Activated T-cell treated with anti-CD3 and anti-CD28 coated beads, Interleukin-2, amount 50 U/mL, for 24 hours (primary cell): ENCODE measurements at regions not wholly inside any gene's neighbourhood (a gene's known extent, or its start where the extent isn't known, plus 50 kb on each side); places are given as distances from the start of the nearest gene placed in this dataset.
"Not testable (repeated sequence)": the region's sequence is repeated elsewhere in the genome, so short reads cannot be mapped to it uniquely, and the experiment has no call there.

Source experiments
- DNase-seq: peaks from one replicate; pipeline ENCODE4 v3.0.0-alpha.2; 2020
- H3K27ac Mint-ChIP-seq: 2 replicates; pipeline ENCODE4 v1.8.0; 2020; ENCODE audit warnings: mild to moderate bottlenecking, mixed read lengths
- H3K27me3 Mint-ChIP-seq: 2 replicates; pipeline ENCODE4 v1.8.0; 2020; ENCODE audit warnings: mixed read lengths
- H3K36me3 Mint-ChIP-seq: 2 replicates; pipeline ENCODE4 v1.8.0; 2020; ENCODE audit warnings: low read depth, mixed read lengths
- H3K4me1 Mint-ChIP-seq: 2 replicates; pipeline ENCODE4 v1.8.0; 2020; ENCODE audit warnings: low read depth, mixed read lengths
- H3K4me3 Mint-ChIP-seq: 2 replicates; pipeline ENCODE4 v1.8.0; 2020; ENCODE audit warnings: mild to moderate bottlenecking, moderate library complexity, mixed read lengths
- H3K9me3 Mint-ChIP-seq: 2 replicates; pipeline ENCODE4 v1.8.0; 2020; ENCODE audit warnings: mixed read lengths

DNA sequence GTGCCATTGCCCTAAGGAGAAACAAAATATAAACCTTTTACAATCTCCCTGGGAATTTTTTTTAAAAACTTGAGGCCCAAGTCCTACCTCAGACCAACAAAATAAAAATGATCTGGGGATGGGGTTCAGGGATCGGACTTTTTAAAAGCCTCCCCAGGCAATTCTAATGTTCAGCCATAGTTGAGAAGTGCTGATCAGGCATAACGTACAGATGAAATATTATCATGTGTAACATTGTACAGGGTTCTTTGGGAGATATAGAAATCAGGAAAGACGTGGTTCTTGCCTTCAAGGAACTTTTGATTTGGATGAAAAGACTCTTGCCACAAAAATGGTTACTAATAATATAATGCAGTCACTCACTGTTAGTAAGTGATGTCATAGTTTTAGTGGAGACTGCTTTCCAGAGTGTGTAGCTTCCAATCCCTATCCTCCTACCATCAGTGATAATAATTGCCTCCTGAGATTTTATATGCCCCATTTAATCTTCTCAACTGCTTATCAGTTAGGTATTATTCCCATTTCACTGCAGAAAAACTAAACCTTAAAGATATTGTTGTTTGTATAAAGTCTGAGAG is 135.6 kb downstream of the BRMS1L start:
- no peaks in the 10 kb centered on the region for H3K4me1 Mint-ChIP-seq
- DNase-seq, result no peak
- no peaks in the 10 kb centered on the region for H3K36me3 Mint-ChIP-seq
- H3K27me3 Mint-ChIP-seq, result no peaks in the 10 kb centered on the region
- no peaks in the 10 kb centered on the region for H3K9me3 Mint-ChIP-seq
- H3K4me3 Mint-ChIP-seq, result no peak overlapping the region
- no peak overlapping the region for H3K27ac Mint-ChIP-seq

- no peak overlapping the region for H3K4me3 Mint-ChIP-seq
- no peak for DNase-seq
- H3K27me3 Mint-ChIP-seq, result no peaks in the 10 kb centered on the region
- no peaks in the 10 kb centered on the region for H3K36me3 Mint-ChIP-seq
- H3K9me3 Mint-ChIP-seq, result no peaks in the 10 kb centered on the region
- no peaks in the 10 kb centered on the region for H3K4me1 Mint-ChIP-seq
- no peak overlapping the region for H3K27ac Mint-ChIP-seq
These were observed 133.7 kb downstream of the BRMS1L start for GRCh38 chr14:35959835-35960234.

- H3K4me3 Mint-ChIP-seq, result no peak overlapping the region
- H3K27ac Mint-ChIP-seq, result no peak overlapping the region
- H3K27me3 Mint-ChIP-seq, result no peaks in the 10 kb centered on the region
- no peaks in the 10 kb centered on the region for H3K36me3 Mint-ChIP-seq
- H3K4me1 Mint-ChIP-seq, result no peaks in the 10 kb centered on the region
- H3K9me3 Mint-ChIP-seq, result no peaks in the 10 kb centered on the region
- no peak for DNase-seq
These were observed 132.4 kb downstream of the BRMS1L start for GRCh38 chr14:35958499-35958898.

DNA sequence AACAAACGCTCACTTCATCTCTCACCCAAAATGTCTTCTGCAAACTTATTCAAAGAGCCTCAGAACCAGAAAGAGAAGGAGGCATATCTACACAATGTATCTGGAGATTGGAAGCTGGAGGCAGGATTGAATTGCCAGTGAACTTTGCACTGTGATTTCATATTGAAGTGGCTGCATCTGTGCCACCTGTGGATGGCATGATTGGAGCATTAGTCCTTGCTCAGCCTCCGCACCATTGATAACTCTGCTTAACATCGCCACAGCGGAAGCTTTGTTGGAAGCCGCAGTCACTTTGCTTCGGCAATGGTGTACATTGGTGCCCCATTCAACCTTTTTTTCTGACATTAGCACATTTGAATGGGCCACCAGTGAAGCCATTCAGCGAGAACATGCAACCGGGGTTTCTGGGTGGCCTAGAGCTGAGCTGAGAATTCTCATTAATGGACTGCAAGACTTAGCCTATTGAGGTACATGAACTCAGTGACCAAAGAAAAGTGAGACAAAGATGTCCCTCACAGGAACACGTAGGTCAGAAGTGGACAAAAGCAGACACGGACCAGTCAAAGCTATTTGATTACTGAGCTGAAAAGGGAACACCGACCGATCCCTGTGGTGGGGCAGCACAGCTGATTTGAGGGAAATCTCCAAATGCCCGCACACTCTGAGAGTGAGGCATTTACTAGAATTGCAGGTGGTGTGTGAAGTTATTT is 130.4 kb downstream of the BRMS1L start:
- DNase-seq, result no peak
- no peak overlapping the region for H3K4me3 Mint-ChIP-seq
- H3K27me3 Mint-ChIP-seq, result no peaks in the 10 kb centered on the region
- no peaks in the 10 kb centered on the region for H3K36me3 Mint-ChIP-seq
- no peaks in the 10 kb centered on the region for H3K9me3 Mint-ChIP-seq
- H3K4me1 Mint-ChIP-seq, result no peaks in the 10 kb centered on the region
- H3K27ac Mint-ChIP-seq, result no peak overlapping the region

DNA sequence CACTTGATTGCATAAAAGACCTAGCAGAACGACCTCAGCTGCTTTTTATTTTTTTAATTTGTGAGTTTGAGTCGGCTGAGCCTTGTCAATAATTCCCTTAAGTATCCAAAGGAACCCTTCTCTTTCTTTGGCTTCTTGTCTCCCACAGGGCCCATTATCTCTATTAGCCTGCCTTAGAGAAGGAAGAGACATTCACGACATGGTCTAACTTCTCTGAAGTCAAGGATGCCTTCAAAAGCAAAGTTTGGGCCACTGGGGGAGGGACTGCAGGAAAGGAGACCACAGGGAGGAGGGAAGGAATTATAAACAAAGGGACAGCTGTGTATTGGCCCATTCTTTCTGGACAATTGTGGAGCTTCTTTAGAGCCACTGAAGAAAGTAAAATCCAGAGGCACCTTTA is 126.4 kb downstream of the BRMS1L start:
- Mint-ChIP-seq H3K9me3 (no peaks in the 10 kb centered on the region), H3K4me1 (no peaks in the 10 kb centered on the region)

DNA sequence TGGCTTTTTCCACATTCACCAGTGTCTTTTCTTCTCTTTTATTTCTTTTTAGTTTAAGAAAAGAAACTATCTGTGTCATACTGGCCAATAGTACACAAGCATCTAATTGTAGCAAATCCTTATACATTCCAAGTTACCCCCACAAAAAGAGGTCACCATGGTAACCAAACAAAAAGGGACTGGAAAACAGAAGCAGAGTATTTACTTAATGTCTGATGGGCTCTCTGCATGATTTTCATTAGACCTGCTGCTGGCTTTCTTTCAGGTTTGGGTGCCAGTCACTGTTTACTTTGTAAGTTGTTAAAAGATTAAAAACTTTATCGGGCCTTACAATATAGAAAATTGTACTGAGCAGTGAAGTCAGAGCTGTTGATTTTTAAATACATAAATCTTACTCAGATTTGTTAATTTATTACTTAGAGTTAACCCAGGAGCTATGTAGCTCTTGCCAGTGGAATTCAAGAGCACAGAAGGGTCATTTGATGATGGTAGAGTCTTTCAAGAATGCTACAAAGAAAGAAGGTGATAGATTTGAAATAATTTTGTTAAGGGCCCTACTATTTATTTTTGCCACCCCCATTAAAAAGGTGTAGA is 123.9 kb downstream of the BRMS1L start:
- Mint-ChIP-seq H3K4me3 (no peak overlapping the region), H3K36me3 (no peaks in the 10 kb centered on the region), H3K9me3 (no peaks in the 10 kb centered on the region), H3K27me3 (no peaks in the 10 kb centered on the region), H3K27ac (no peak overlapping the region), H3K4me1 (no peaks in the 10 kb centered on the region)
- DNase-seq, result no peak

More for the DNA sequence above, 126.4 kb downstream of the BRMS1L start:
- Mint-ChIP-seq H3K36me3 (no peaks in the 10 kb centered on the region), H3K27ac (no peak overlapping the region), H3K4me3 (no peak overlapping the region), H3K27me3 (no peaks in the 10 kb centered on the region)
- DNase-seq, result no peak

- not testable (repeated sequence) for H3K27ac Mint-ChIP-seq, H3K27me3 Mint-ChIP-seq, H3K4me1 Mint-ChIP-seq, H3K36me3 Mint-ChIP-seq, DNase-seq, H3K4me3 Mint-ChIP-seq, H3K9me3 Mint-ChIP-seq
These were observed 121.8 kb downstream of the BRMS1L start for GRCh38 chr14:35947983-35948382.

DNA sequence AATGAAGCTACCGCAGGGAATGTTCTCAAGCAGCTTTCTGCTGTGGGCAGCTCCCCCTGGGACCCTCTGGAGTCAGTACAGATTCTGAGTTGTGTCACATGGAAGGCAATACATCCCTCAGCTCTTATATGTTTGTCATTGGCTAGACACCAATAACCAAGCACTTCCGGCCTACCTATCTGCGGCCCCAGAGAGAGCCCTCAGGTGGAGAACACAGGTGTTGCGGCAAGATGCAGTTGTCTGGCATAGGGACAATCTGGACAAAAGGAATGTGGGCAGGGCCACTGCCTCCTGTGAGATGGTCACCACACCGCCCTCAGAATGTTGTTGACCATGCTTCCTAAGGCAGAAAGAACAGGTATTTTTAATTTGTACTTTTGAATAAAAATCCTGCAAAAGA is 118.7 kb downstream of the BRMS1L start:
- Mint-ChIP-seq H3K27me3 (no peaks in the 10 kb centered on the region), H3K36me3 (no peaks in the 10 kb centered on the region), H3K9me3 (no peaks in the 10 kb centered on the region), H3K4me1 (peaks cover 6% of the 10 kb centered on the region), H3K4me3 (no peak overlapping the region), H3K27ac (no peak overlapping the region)
- peak; percentile 33 for DNase-seq

DNA sequence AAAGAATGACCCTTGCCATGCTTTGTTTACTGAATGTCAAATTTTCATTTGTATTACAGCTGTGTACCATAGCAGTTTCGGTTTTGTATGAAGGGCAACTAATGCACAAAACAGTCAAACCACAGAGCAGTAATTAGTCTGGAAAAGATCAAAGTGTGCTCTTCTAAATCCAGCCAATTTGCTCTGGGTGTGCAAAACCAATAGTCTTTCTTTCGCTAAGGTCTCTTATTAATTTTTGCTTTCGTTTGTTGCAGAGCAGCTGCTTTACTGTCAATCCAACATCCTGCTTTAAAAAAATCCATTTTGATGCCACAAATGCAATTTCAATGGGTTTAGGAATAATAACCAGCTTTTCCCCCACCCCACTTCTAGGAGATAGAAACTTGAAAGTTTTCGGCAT is 114.2 kb downstream of the BRMS1L start:
- Mint-ChIP-seq H3K27ac (no peak overlapping the region), H3K4me3 (no peak overlapping the region), H3K36me3 (no peaks in the 10 kb centered on the region), H3K4me1 (peaks cover 11% of the 10 kb centered on the region), H3K9me3 (no peaks in the 10 kb centered on the region), H3K27me3 (no peaks in the 10 kb centered on the region)
- no peak for DNase-seq

- Mint-ChIP-seq H3K9me3 (no peaks in the 10 kb centered on the region), H3K4me1 (peaks cover 25% of the 10 kb centered on the region), H3K27me3 (no peaks in the 10 kb centered on the region), H3K27ac (no peak overlapping the region), H3K36me3 (no peaks in the 10 kb centered on the region), H3K4me3 (no peak overlapping the region)
- DNase-seq, result no peak
These were observed 112.6 kb downstream of the BRMS1L start for GRCh38 chr14:35938770-35939169.

- H3K27ac Mint-ChIP-seq, result peak overlapping the region; percentile 6
- peaks cover 43% of the 10 kb centered on the region for H3K4me1 Mint-ChIP-seq
- no peaks in the 10 kb centered on the region for H3K27me3 Mint-ChIP-seq
- no peaks in the 10 kb centered on the region for H3K36me3 Mint-ChIP-seq
- no peak for DNase-seq
- H3K4me3 Mint-ChIP-seq, result no peak overlapping the region
- H3K9me3 Mint-ChIP-seq, result peaks cover 1% of the 10 kb centered on the region
These were observed 108.4 kb downstream of the BRMS1L start for GRCh38 chr14:35934499-35934898.

GRCh38 chr14:35932659-35933159 is 106.6 kb downstream of the BRMS1L start:
- DNase-seq, result peak; percentile 51
- peak overlapping the region; percentile 85 for H3K27ac Mint-ChIP-seq
- H3K4me3 Mint-ChIP-seq, result peak overlapping the region; percentile 63

DNA sequence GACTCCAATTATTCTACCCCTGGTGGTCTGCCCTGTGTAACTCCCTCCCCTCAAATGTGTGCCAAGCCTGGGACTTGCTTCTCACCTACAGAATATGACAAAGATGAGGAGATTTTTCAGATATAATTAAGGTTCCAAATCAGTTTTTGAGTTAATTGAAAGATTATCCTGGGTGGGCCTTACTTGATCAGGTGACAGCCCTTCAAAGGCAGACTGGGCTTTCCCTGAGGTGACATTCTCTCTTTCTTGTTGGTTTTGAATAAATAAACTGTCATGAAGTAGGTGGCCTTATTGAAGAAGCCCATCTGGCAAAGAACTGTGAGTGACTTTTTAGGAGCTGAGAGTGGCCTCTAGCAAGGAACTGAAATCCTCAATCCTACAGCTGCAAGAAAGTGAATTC is 106.0 kb downstream of the BRMS1L start:
- no peaks in the 10 kb centered on the region for H3K36me3 Mint-ChIP-seq
- peak overlapping the region; percentile 63 for H3K4me3 Mint-ChIP-seq
- H3K9me3 Mint-ChIP-seq, result peaks cover 1% of the 10 kb centered on the region
- no peak for DNase-seq
- no peaks in the 10 kb centered on the region for H3K27me3 Mint-ChIP-seq
- peaks cover 47% of the 10 kb centered on the region for H3K4me1 Mint-ChIP-seq
- peak overlapping the region; percentile 85 for H3K27ac Mint-ChIP-seq

More at GRCh38 chr14:35932659-35933159, 106.6 kb downstream of the BRMS1L start:
- Mint-ChIP-seq H3K9me3 (peaks cover 1% of the 10 kb centered on the region), H3K4me1 (peaks cover 47% of the 10 kb centered on the region), H3K36me3 (no peaks in the 10 kb centered on the region), H3K27me3 (no peaks in the 10 kb centered on the region)

DNA sequence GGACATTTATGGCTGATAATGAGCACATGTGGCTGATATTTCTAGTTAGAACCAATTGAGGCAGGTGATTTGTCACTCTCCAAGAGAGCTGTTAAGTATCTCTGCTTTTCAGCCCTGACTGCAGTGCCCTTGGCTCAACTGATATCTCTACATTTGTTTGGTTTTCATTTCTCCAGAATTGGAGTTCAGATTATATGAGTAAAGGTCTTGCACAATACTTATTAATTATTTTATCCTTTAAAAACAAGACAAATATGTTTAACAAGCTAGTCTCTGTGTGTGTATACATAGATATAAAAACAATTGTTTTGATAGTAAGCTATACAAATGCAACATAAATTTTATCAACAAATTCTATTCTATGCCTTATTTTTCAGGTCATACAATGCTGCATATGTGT is 105.2 kb downstream of the BRMS1L start:
- Mint-ChIP-seq H3K27me3 (no peaks in the 10 kb centered on the region), H3K4me1 (peaks cover 47% of the 10 kb centered on the region), H3K4me3 (no peak overlapping the region), H3K36me3 (no peaks in the 10 kb centered on the region), H3K27ac (no peak overlapping the region), H3K9me3 (peaks cover 1% of the 10 kb centered on the region)
- no peak for DNase-seq

GRCh38 chr14:35929186-35929585 is 103.0 kb downstream of the BRMS1L start:
- no peaks in the 10 kb centered on the region for H3K27me3 Mint-ChIP-seq
- H3K36me3 Mint-ChIP-seq, result no peaks in the 10 kb centered on the region
- H3K4me3 Mint-ChIP-seq, result no peak overlapping the region
- H3K9me3 Mint-ChIP-seq, result peaks cover 1% of the 10 kb centered on the region
- peaks cover 32% of the 10 kb centered on the region for H3K4me1 Mint-ChIP-seq
- H3K27ac Mint-ChIP-seq, result no peak overlapping the region
- no peak for DNase-seq
